HCT116 (cell line): ENCODE measurements at regions not wholly inside any gene's neighbourhood (a gene's known extent, or its start where the extent isn't known, plus 50 kb on each side); places are given as distances from the start of the nearest gene placed in this dataset.

Experiments
- ATAC-seq: fragments of 200-7000 bp; cut with Tn5 transposase; 2 replicates; pipeline ENCODE4 v1.9.1; 2020; ENCODE audit warnings: mild to moderate bottlenecking, moderate library complexity
- BruUV-seq: library from RNA; stranded (reverse); fragments of 400-500 nt; replicated peaks from 2 replicates; lab custom pipeline; 2021; lab: Mats Ljungman, UMichigan
- CTCF ChIA-PET: fragments of 300-600 bp; sonication (Branson Sonifier 250); formaldehyde crosslinking; loops from one replicate; lab custom pipeline; 2021; ENCODE audit warnings: antibody characterized with exemption; lab: Charles Lee
- POLR2A ChIA-PET: fragments of 300-600, 350-600 bp; sonication (Branson Sonifier 250); formaldehyde crosslinking; loops from one replicate; lab custom pipeline; 2021; ENCODE audit warnings: antibody characterized with exemption; lab: Charles Lee
- RAD21 ChIA-PET, 2 experiments: fragments of 300-600 bp; sonication (Branson Sonifier 250); formaldehyde crosslinking; loops; one replicate each; lab custom pipeline; 2023; ENCODE audit warnings: low total read pairs in 2 of 2; ENCODE audit not compliant: uncharacterized antibody in 2 of 2, unreplicated experiment in 2 of 2, low non-redundant PET in 1 of 2; lab: Charles Lee
- DNase-seq: peaks from one replicate; pipeline ENCODE4 v3.0.0-alpha.2; 2010; ENCODE audit warnings: low read depth, low spot score
- H2AFZ ChIP-seq: fragments of 200-600 bp; shearing (Covaris generic), sonication (generic); 2 replicates; pipeline ENCODE4 v1.6.1; 2017; ENCODE audit warnings: low read depth, mixed run types, mixed read lengths, antibody characterized with exemption, low read length; ENCODE audit not compliant: poor library complexity, severe bottlenecking
- H3K27ac ChIP-seq: 2 replicates; pipeline ENCODE4 v1.5.1; 2012; ENCODE audit warnings: low read depth, low read length
- H3K27me3 ChIP-seq: fragments of 200-600 bp; sonication (generic); 2 replicates; pipeline ENCODE4 v1.6.1; 2016; ENCODE audit warnings: mixed run types, low read length, mixed read lengths; ENCODE audit not compliant: insufficient read depth
- H3K36me3 ChIP-seq, 2 experiments: fragments of 200-500 bp in 1 of 2; fragments of 200-600 bp in 1 of 2; sonication (Bioruptor generic) in 1 of 2; sonication (generic) in 1 of 2; 2 replicates each; pipeline versions ENCODE4 v1.5.1 to v1.6.1; 2014 to 2016; ENCODE audit warnings: low read length in 2 of 2, inconsistent platforms in 1 of 2, mixed read lengths in 1 of 2, mixed run types in 1 of 2; ENCODE audit not compliant: insufficient read depth in 2 of 2, control insufficient read depth in 1 of 2
- H3K4me1 ChIP-seq, 2 experiments: fragments of 200-600 bp in 1 of 2; sonication (generic) in 1 of 2; 2 replicates each; pipeline versions ENCODE4 v1.5.1 to v1.6.1; 2012 to 2017; ENCODE audit warnings: low read length in 2 of 2, inconsistent platforms in 1 of 2, mild to moderate bottlenecking in 1 of 2, mixed read lengths in 1 of 2, mixed run types in 1 of 2, moderate library complexity in 1 of 2; ENCODE audit not compliant: insufficient read depth in 2 of 2, control insufficient read depth in 1 of 2
- H3K4me2 ChIP-seq: fragments of 200-600 bp; sonication (generic); 2 replicates; pipeline ENCODE4 v1.6.1; 2017; ENCODE audit warnings: mixed run types, low read length, mixed read lengths
- H3K4me3 ChIP-seq, 2 experiments: fragments of 200-600 bp in 1 of 2; sonication (generic) in 1 of 2; replicated peaks in 1 of 2; 2 replicates each; pipeline ENCODE4 v1.5.1; 2011 to 2016; ENCODE audit warnings: low read length in 2 of 2, control low read depth in 1 of 2, low read depth in 1 of 2, mild to moderate bottlenecking in 1 of 2, mixed read lengths in 1 of 2, mixed run types in 1 of 2
- H3K79me2 ChIP-seq: fragments of 200-600 bp; sonication (generic); 2 replicates; pipeline ENCODE4 v1.6.1; 2017; ENCODE audit warnings: mild to moderate bottlenecking, mixed run types, low read length, moderate library complexity, mixed read lengths; ENCODE audit not compliant: insufficient read depth
- H3K9ac ChIP-seq: fragments of 200-600 bp; sonication (generic); 2 replicates; pipeline ENCODE4 v1.6.1; 2016; ENCODE audit warnings: low read length, mixed read lengths
- H3K9me2 ChIP-seq: fragments of 200-600 bp; sonication (generic), shearing (Covaris generic); 2 replicates; pipeline ENCODE4 v1.6.1; 2017; ENCODE audit warnings: mixed run types, mild to moderate bottlenecking, moderate library complexity; ENCODE audit not compliant: insufficient read depth
- H3K9me3 ChIP-seq, 2 experiments: fragments of 200-500 bp in 1 of 2; fragments of 200-600 bp in 1 of 2; sonication (Bioruptor generic) in 1 of 2; sonication (generic) in 1 of 2; 2 replicates each; pipeline ENCODE4 v1.6.1; 2014 to 2017; ENCODE audit warnings: low read length in 2 of 2, mixed read lengths in 2 of 2, inconsistent platforms in 1 of 2, low read depth in 1 of 2, mild to moderate bottlenecking in 1 of 2, mixed run types in 1 of 2, moderate library complexity in 1 of 2; ENCODE audit not compliant: control insufficient read depth in 1 of 2, insufficient read depth in 1 of 2
- H4K20me1 ChIP-seq: fragments of 200-600 bp; sonication (generic), shearing (Covaris generic); 2 replicates; pipeline ENCODE4 v1.6.1; 2017; ENCODE audit warnings: mixed run types, mild to moderate bottlenecking, moderate library complexity; ENCODE audit not compliant: insufficient read depth
- ELF1 ChIP-seq: IDR thresholded peaks from 2 replicates; pipeline ENCODE4 v1.6.1; 2012; ENCODE audit warnings: low read depth, borderline replicate concordance
- EZH2 ChIP-seq: fragments of 200-600 bp; sonication (generic); IDR thresholded peaks from 2 replicates; pipeline ENCODE4 v1.6.1; 2017; ENCODE audit warnings: antibody characterized with exemption, mixed run types
- EZH2phosphoT487 ChIP-seq: fragments of 200-600 bp; IDR thresholded peaks from 2 replicates; pipeline ENCODE4 v1.6.1; 2018; ENCODE audit warnings: antibody characterized with exemption, borderline replicate concordance
- POLR2AphosphoS5 ChIP-seq: IDR thresholded peaks from 2 replicates; pipeline ENCODE4 v1.6.1; 2011; ENCODE audit warnings: mild to moderate bottlenecking, low read depth, low read length, moderate library complexity
- SRF ChIP-seq: IDR thresholded peaks from 2 replicates; pipeline ENCODE4 v1.6.1; 2012; ENCODE audit warnings: low read depth
- ZFX ChIP-seq: fragments of 450-650 bp; IDR thresholded peaks from 2 replicates; pipeline ENCODE4 v1.6.1; 2017
- intact Hi-C: fragments of 100-400 bp; cut with micrococcal nuclease; formaldehyde crosslinking; loops from 2 replicates; pipeline ENCODE4 v1.10.0; 2022
- TF ChIP-seq, protein P1 (sequence below): IDR thresholded peaks from 2 replicates; pipeline ENCODE4 v1.6.1; 2012
- TF ChIP-seq, protein P2 (sequence below): IDR thresholded peaks from 2 replicates; pipeline ENCODE4 v1.6.1; 2012; ENCODE audit warnings: low read depth

DNA sequence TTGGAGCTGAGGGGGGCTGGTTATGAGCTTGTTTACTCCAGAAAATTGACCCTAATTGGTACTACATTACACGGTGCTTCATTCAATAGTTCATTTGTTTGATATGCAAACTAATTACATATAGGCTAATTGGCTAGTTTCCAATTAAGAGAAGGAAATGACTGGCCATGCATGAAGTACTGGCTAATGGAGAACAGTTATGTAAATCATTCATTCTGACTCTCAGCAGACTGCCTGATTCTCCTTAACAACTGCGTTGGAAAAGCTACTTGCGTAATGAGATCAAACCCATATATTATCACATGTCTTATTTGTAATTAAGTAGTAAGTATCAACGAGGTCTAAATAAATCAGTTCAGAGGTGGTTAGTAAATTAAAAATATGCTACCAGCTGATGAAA, 81.8 kb upstream of the CTTNBP2 start:
- no peak for DNase-seq
- Histone ChIP-seq H3K4me3 (no peak overlapping the region), H3K9me2 (no peaks in the 10 kb centered on the region), H3K4me1 (peaks cover 3 to 16% of the 10 kb centered on the region in 2 experiments; a peak in 2 of 4 replicates), H3K27me3 (no peaks in the 10 kb centered on the region), H2AFZ (no peak overlapping the region), H3K9ac (no peak overlapping the region), H3K9me3 (no peaks in the 10 kb centered on the region), H3K79me2 (no peaks in the 10 kb centered on the region), H4K20me1 (no peaks in the 10 kb centered on the region)
- RAD21 ChIA-PET: no interaction called here
- POLR2A ChIA-PET: no interaction called here
- BruUV-seq: no TSS peak
- CTCF ChIA-PET: no interaction called here
- ATAC-seq: no peak
- intact Hi-C loops: no loop called here
- TF ChIP-seq EZH2phosphoT487 (no peak), ELF1 (no peak), SRF (no peak), POLR2AphosphoS5 (no peak)
- TF ChIP-seq, protein P1, sequence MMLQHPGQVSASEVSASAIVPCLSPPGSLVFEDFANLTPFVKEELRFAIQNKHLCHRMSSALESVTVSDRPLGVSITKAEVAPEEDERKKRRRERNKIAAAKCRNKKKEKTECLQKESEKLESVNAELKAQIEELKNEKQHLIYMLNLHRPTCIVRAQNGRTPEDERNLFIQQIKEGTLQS: no peak
- TF ChIP-seq, protein P2, sequence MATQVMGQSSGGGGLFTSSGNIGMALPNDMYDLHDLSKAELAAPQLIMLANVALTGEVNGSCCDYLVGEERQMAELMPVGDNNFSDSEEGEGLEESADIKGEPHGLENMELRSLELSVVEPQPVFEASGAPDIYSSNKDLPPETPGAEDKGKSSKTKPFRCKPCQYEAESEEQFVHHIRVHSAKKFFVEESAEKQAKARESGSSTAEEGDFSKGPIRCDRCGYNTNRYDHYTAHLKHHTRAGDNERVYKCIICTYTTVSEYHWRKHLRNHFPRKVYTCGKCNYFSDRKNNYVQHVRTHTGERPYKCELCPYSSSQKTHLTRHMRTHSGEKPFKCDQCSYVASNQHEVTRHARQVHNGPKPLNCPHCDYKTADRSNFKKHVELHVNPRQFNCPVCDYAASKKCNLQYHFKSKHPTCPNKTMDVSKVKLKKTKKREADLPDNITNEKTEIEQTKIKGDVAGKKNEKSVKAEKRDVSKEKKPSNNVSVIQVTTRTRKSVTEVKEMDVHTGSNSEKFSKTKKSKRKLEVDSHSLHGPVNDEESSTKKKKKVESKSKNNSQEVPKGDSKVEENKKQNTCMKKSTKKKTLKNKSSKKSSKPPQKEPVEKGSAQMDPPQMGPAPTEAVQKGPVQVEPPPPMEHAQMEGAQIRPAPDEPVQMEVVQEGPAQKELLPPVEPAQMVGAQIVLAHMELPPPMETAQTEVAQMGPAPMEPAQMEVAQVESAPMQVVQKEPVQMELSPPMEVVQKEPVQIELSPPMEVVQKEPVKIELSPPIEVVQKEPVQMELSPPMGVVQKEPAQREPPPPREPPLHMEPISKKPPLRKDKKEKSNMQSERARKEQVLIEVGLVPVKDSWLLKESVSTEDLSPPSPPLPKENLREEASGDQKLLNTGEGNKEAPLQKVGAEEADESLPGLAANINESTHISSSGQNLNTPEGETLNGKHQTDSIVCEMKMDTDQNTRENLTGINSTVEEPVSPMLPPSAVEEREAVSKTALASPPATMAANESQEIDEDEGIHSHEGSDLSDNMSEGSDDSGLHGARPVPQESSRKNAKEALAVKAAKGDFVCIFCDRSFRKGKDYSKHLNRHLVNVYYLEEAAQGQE: no peak
- TF ChIP-seq, all 23 proteins: peak for 0
- Histone ChIP-seq H3K4me2 (no peak overlapping the region), H3K27ac (no peak overlapping the region), H3K36me3 (no peaks in the 10 kb centered on the region)

DNA sequence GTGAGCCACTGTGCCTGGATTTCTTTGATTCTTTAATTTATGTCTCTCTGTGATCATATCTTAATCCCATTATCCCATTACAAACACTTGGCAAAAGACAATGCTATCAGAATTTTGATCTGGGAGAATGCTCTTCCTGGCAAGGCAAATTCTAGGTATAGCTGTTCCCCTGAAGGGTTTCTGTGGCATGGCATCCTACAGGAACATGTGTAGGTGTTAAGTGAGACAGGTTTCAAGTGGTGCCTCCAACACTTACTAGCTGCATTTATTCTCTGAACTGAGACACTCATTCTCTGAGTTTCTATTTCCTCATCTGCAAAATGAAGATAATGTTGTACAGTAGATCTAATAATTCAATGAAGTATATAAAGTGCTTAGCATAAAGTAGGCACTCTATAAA, 87.1 kb upstream of the CTTNBP2 start:
- ATAC-seq: no peak
- CTCF ChIA-PET: no interaction called here

More for the DNA sequence above, 87.1 kb upstream of the CTTNBP2 start:
- Histone ChIP-seq H3K4me3 (no peak overlapping the region), H2AFZ (no peak overlapping the region), H3K36me3 (no peaks in the 10 kb centered on the region), H3K4me1 (no peaks in the 10 kb centered on the region), H3K79me2 (no peaks in the 10 kb centered on the region)
- POLR2A ChIA-PET: no interaction called here
- intact Hi-C loops: no loop called here
- TF ChIP-seq ZFX (no peak), EZH2 (no peak)
- TF ChIP-seq, all 23 proteins: peak for 0
- H3K27me3 ChIP-seq: no peaks in the 10 kb centered on the region
- H3K9ac ChIP-seq: no peak overlapping the region
- RAD21 ChIA-PET: no interaction called here
- H3K4me2 ChIP-seq: no peak overlapping the region
- no peaks in the 10 kb centered on the region for H3K9me2 ChIP-seq
- no peaks in the 10 kb centered on the region for H4K20me1 ChIP-seq
- DNase-seq: no peak
- H3K27ac ChIP-seq: no peak overlapping the region
- H3K9me3 ChIP-seq: no peaks in the 10 kb centered on the region
- BruUV-seq: no TSS peak
